HEK293 (cell line): ENCODE measurements at regions not wholly inside any gene's neighbourhood (a gene's known extent, or its start where the extent isn't known, plus 50 kb on each side); places are given as distances from the start of the nearest gene placed in this dataset.

Experiments
- CTCF ChIA-PET: fragments of 350-600 bp; formaldehyde crosslinking; extraction: SDS; loops from one replicate; lab custom pipeline; 2021; ENCODE audit warnings: antibody characterized with exemption; lab: Yijun Ruan, JAX
- POLR2A ChIA-PET: fragments of 300-600 bp; formaldehyde crosslinking; extraction: SDS; loops from one replicate; lab custom pipeline; 2020; ENCODE audit warnings: antibody characterized with exemption, inconsistent platforms; lab: Yijun Ruan, JAX
- H3K27ac ChIP-seq: fragments of 200-500 bp; sonication (Bioruptor generic); 2 replicates; pipeline ENCODE4 v1.5.1; 2014; ENCODE audit warnings: low read depth, low read length, control low read depth, inconsistent platforms; ENCODE audit errors: extremely low read depth
- H3K36me3 ChIP-seq, 2 experiments: fragments of 200-500 bp in 1 of 2; sonication (Bioruptor generic) in 1 of 2; 1 replicate in 1 of 2; 2 replicates in 1 of 2; pipeline ENCODE4 v1.5.1; 2014 to 2017; ENCODE audit warnings: inconsistent platforms in 2 of 2, low read length in 2 of 2; ENCODE audit not compliant: control insufficient read depth in 2 of 2, insufficient read depth in 1 of 2
- H3K4me1 ChIP-seq: fragments of 200-500 bp; sonication (Bioruptor generic); 2 replicates; pipeline ENCODE4 v1.5.1; 2014; ENCODE audit warnings: mild to moderate bottlenecking, low read length, inconsistent platforms; ENCODE audit not compliant: control insufficient read depth, insufficient read depth
- H3K4me3 ChIP-seq: 2 replicates; pipeline ENCODE4 v1.5.1; 2011; ENCODE audit warnings: low read depth, mild to moderate bottlenecking, control low read depth, low read length, moderate library complexity
- H3K9me3 ChIP-seq: fragments of 200-500 bp; sonication (Bioruptor generic); 2 replicates; pipeline ENCODE4 v1.5.1; 2014; ENCODE audit warnings: low read depth, low read length, inconsistent platforms; ENCODE audit not compliant: control insufficient read depth, insufficient read depth
- CTCF ChIP-seq: fragments of 450-650 bp; formaldehyde crosslinking; IDR thresholded peaks from 2 replicates; pipeline ENCODE4 v1.5.1; 2016; ENCODE audit warnings: missing biosample characterization, missing genetic modification characterization
- FEZF1 ChIP-seq: fragments of 450-650 bp; formaldehyde crosslinking; IDR thresholded peaks from 2 replicates; pipeline ENCODE4 v1.5.1; 2016; ENCODE audit warnings: missing biosample characterization, missing genetic modification characterization
- GFI1B ChIP-seq: fragments of 450-650 bp; formaldehyde crosslinking; IDR thresholded peaks from 2 replicates; pipeline ENCODE4 v1.5.1; 2016; ENCODE audit warnings: missing biosample characterization, missing genetic modification characterization
- GLIS1 ChIP-seq: fragments of 450-650 bp; formaldehyde crosslinking; IDR thresholded peaks from 2 replicates; pipeline ENCODE4 v1.5.1; 2016; ENCODE audit warnings: missing biosample characterization, missing genetic modification characterization
- SCRT1 ChIP-seq: fragments of 450-650 bp; formaldehyde crosslinking; IDR thresholded peaks from 2 replicates; pipeline ENCODE4 v1.5.1; 2016; ENCODE audit warnings: missing biosample characterization, missing genetic modification characterization, borderline replicate concordance
- ZBTB20 ChIP-seq: fragments of 450-650 bp; formaldehyde crosslinking; IDR thresholded peaks from 2 replicates; pipeline ENCODE4 v1.5.1; 2016; ENCODE audit warnings: missing biosample characterization, missing genetic modification characterization
- ZEB2 ChIP-seq: fragments of 450-650 bp; formaldehyde crosslinking; IDR thresholded peaks from 2 replicates; pipeline ENCODE4 v1.5.1; 2016; ENCODE audit warnings: missing biosample characterization, missing genetic modification characterization
- ZIC2 ChIP-seq: fragments of 450-650 bp; formaldehyde crosslinking; IDR thresholded peaks from 2 replicates; pipeline ENCODE4 v1.5.1; 2016; ENCODE audit warnings: missing biosample characterization, missing genetic modification characterization
- ZNF26 ChIP-seq: fragments of 450-650 bp; formaldehyde crosslinking; IDR thresholded peaks from 2 replicates; pipeline ENCODE4 v1.5.1; 2016; ENCODE audit warnings: missing biosample characterization, missing genetic modification characterization
- ZNF510 ChIP-seq: fragments of 450-650 bp; formaldehyde crosslinking; IDR thresholded peaks from 2 replicates; pipeline ENCODE4 v1.5.1; 2018; ENCODE audit warnings: mild to moderate bottlenecking, missing genetic modification characterization, missing biosample characterization; ENCODE audit not compliant: insufficient replicate concordance
- ZNF692 ChIP-seq: fragments of 450-650 bp; formaldehyde crosslinking; IDR thresholded peaks from 2 replicates; pipeline ENCODE4 v1.5.1; 2016; ENCODE audit warnings: missing biosample characterization, missing genetic modification characterization

- Histone ChIP-seq H3K36me3 (no peaks in the 10 kb centered on the region), H3K4me3 (no peak overlapping the region), H3K9me3 (no peaks in the 10 kb centered on the region), H3K27ac (no peak overlapping the region), H3K4me1 (no peaks in the 10 kb centered on the region)
- ChIA-PET POLR2A (no interaction called here), CTCF (no interaction called here)
- TF ChIP-seq ZBTB20 (tag by site-specific recombination) (peak; percentile 15; the same call in 1 of the 2 replicates), ZIC2 (tag by site-specific recombination) (peak; percentile 95), SCRT1 (tag by site-specific recombination) (no peak)
These were observed 88.7 kb upstream of the IQSEC1 start for GRCh38 chr3:13161771-13162535.

- Histone ChIP-seq H3K4me3 (no peak overlapping the region), H3K36me3 (no peaks in the 10 kb centered on the region), H3K4me1 (no peaks in the 10 kb centered on the region), H3K9me3 (no peaks in the 10 kb centered on the region), H3K27ac (no peak overlapping the region)
- CTCF ChIA-PET, result no interaction called here
- POLR2A ChIA-PET, result no interaction called here
- 0 out of 2 replicates have a peak, but pooled peaks have one; percentile 28 for TF ChIP-seq ZIC2 (tag by site-specific recombination)
- TF ChIP-seq GLIS1 (tag by site-specific recombination), result peak; percentile 48; the same call in 1 of the 2 replicates
- no peak for TF ChIP-seq ZNF692
- TF ChIP-seq FEZF1 (tag by site-specific recombination), result no peak
These were observed 88.0 kb upstream of the IQSEC1 start for GRCh38 chr3:13161021-13161759.

GRCh38 chr3:13160619-13161018, 87.4 kb upstream of the IQSEC1 start:
- ChIA-PET CTCF (no interaction called here), POLR2A (no interaction called here)
- TF ChIP-seq GFI1B (tag by site-specific recombination) (no peak), CTCF (no peak), GLIS1 (tag by site-specific recombination) (peak; percentile 75)
- Histone ChIP-seq H3K4me3 (no peak overlapping the region), H3K36me3 (no peaks in the 10 kb centered on the region), H3K9me3 (no peaks in the 10 kb centered on the region), H3K27ac (no peak overlapping the region), H3K4me1 (no peaks in the 10 kb centered on the region)

GRCh38 chr3:13159890-13160289, 86.7 kb upstream of the IQSEC1 start:
- no peak for TF ChIP-seq ZNF26
- TF ChIP-seq ZEB2, result no peak
- no peak for TF ChIP-seq ZNF510 (tag by site-specific recombination)
- Histone ChIP-seq H3K4me3 (no peak overlapping the region), H3K4me1 (no peaks in the 10 kb centered on the region), H3K27ac (no peak overlapping the region), H3K9me3 (no peaks in the 10 kb centered on the region), H3K36me3 (no peaks in the 10 kb centered on the region)
- ChIA-PET POLR2A (no interaction called here), CTCF (no interaction called here)
